HS-5 (cell line): ENCODE measurements at regions not wholly inside any gene's neighbourhood (a gene's known extent, or its start where the extent isn't known, plus 50 kb on each side); places are given as distances from the start of the nearest gene placed in this dataset.
"Not testable (repeated sequence)": the region's sequence is repeated elsewhere in the genome, so short reads cannot be mapped to it uniquely, and the experiment has no call there.

Source experiments
- DNase-seq: peaks from one replicate; pipeline ENCODE4 v3.0.0-alpha.2; 2012; ENCODE audit warnings: low read depth

DNA sequence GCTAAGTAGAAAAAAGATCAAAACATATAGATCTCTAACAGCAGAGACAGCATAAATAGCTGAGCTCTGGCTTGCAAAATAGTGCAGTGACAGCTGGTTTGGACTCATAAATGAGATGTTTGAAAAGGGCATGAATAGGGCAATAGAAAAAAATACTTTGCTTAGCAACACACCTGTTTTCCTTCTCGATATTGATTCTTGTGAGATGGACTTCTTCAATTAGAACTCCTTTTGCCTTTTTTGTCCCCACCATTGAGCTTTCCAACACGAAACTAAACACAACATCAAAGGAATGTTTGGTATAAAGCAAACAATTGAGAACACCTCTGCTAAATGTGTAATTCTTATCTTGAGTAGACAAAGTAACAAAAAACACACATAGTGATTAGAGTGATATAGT is 726.3 kb downstream of the RAPGEF2 start:
- no peak for DNase-seq

DNA sequence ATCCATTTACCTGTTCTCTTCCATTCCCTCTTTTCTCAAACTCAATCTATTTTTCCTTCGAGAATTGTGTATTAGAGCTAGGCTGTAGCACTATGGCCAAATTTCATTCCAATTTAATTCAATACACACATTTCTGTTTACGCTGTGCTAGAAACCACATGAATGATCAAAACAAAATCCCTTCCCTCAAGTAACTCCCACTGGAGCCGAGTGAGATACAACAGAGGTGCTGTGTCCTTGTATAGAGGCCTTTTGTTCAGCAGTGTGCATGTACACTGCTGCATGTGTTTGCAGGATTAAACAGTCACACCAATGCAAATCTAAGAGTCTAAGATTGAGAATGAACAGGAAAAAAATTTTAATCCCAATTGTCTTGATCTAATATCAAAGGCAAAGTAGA is 734.2 kb downstream of the RAPGEF2 start:
- DNase-seq = no peak

GRCh38 chr4:159855731-159856130 is 752.9 kb downstream of the RAPGEF2 start:
- DNase-seq = no peak

DNA sequence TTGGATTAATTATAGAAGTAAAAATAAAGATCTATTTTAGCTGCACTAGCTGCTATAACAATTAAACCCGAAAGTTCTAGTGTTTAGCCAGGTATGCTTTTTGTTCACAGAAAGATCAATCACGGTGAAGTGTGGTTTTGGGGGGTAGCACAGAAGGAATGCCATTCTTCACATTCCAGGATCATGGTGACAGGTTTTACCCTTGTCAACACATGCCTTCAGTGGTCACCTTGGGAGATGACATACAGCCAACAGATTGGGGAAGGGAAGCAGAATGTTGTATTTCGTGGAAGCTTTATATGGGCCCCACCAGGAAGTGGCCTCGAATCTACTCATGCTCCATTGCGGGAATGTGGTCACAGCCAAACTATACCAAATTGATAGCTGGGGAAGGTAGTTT is 753.6 kb downstream of the RAPGEF2 start:
- DNase-seq = no peak

GRCh38 chr4:159859656-159860148 is 756.8 kb downstream of the RAPGEF2 start:
- DNase-seq = no peak

DNA sequence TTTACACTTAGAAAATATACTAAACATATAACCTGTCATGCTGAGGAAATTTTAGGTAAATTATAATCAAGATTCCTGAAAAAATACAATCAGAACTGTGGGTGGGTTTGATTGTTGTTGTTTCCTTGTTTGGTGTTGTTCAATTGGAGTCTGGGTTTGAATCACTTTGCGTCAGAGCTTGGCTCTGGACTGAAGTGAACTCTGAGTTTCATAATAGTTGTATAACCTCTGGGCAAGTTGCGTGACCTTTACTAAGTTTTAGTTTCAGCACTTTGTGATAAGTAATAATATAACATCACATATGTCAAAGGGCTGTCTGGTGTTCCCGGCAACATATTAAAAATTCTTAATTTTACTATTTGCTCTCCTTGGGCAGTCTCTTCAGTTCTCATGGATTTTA is 758.1 kb downstream of the RAPGEF2 start:
- no peak for DNase-seq

DNA sequence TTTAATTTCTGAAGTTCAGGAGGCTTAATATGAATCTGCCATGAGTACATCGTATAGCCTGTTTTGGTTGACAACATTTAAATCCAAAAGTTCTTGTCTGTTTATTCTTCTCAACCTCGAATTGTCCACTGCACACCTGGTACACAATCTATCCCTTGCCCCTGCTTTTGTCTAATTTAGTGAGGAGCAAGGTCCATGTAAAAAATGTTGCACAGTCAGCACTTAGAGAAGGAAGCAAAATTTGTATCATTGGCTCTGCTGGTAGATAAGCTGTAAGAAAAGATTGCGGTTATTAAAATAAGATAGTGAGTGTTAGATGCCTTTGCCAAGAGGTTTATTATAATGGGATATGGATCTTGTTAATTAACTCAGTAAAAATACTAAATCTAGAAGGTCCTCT is 761.5 kb downstream of the RAPGEF2 start:
- no peak for DNase-seq

GRCh38 chr4:159867673-159868072 is 764.8 kb downstream of the RAPGEF2 start:
- DNase-seq = no peak

DNA sequence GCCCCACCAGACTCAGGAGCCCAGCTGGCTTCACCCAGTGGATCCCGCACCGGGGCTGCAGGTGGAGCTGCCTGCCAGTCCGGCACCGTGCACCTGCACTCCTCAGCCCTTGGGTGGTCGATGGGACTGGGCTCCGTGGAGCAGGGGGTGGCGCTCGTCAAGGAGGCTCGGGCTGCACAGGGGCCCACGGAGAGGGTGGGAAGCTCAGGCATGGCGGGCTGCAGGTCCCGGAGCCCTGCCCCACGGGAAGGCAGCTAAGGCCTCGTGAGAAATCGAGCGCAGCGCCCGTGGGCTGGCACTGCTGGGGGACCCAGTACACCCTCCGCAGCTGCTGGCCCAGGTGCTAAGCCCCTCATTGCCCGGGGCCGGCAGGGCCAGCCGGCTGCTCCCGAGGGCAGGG is 766.1 kb downstream of the RAPGEF2 start:
- not testable (repeated sequence) for DNase-seq

GRCh38 chr4:159871141-159871540 is 768.3 kb downstream of the RAPGEF2 start:
- DNase-seq = peak; percentile 15

GRCh38 chr4:159881158-159881557 is 778.3 kb downstream of the RAPGEF2 start:
- no peak for DNase-seq

- no peak for DNase-seq
Observed at GRCh38 chr4:159884989-159885388, 782.1 kb downstream of the RAPGEF2 start.

DNA sequence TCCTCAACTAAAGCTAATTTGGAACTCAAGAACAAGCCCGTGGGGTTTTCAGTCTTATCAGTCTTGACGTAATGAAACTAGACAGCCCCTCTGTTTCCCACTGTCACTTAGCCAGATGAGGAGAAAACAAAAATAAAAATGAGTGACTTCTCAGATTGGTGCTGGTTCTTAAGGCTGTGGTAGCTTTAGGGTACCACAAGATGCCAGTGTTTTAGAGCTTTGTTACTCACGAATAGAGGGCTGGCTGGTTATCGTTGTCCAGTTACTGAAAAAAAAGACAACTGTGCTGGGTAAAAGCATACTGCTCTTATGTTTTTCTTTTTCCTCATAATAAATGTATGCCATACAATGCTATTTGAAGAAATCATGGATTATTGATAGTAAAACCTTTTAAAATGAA is 796.7 kb downstream of the RAPGEF2 start:
- DNase-seq = no peak

GRCh38 chr4:159900562-159900961 is 797.7 kb downstream of the RAPGEF2 start:
- no peak for DNase-seq

DNA sequence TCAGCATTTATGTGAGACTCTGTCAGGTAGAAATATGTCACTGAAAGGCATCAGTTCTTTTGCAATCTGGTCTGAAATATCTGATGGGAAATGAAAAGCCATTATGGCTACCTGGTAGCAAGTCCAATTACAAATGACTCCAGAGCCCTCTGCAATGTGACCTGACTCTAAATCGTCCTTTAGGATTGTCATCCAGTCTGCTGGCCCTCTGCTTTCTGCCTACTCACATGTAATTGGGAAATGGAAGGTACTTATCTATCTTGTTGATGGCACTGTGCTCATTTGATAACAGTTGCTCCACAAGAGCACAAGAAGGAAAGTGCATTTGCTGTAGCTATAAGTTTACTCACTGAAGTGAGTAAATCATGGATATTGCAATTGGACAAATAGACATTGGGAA is 799.8 kb downstream of the RAPGEF2 start:
- DNase-seq = no peak

GRCh38 chr4:159904906-159905305 is 802.0 kb downstream of the RAPGEF2 start:
- DNase-seq = no peak

GRCh38 chr4:159906051-159906450 is 803.2 kb downstream of the RAPGEF2 start:
- no peak for DNase-seq

GRCh38 chr4:159906517-159906916 is 803.6 kb downstream of the RAPGEF2 start:
- DNase-seq = no peak

DNA sequence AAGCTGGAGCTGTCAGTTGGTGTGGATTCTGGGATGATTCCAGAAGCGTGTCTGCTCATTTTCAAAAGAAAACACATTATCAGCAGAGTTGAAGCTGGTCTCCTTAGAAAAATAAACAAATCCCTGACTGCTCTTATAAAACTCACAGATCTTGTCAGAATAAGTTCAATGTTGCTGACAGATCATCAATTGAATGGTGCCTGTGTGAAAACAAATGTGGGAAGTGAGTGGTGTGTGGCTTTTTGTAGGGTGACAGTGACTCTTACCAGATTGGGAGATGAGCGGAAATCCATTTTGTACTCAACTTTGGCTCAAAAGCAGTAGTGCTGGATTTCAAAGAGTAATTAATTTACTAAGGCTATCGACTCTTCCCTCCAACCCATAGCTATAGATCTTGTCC is 807.8 kb downstream of the RAPGEF2 start:
- DNase-seq = no peak

DNA sequence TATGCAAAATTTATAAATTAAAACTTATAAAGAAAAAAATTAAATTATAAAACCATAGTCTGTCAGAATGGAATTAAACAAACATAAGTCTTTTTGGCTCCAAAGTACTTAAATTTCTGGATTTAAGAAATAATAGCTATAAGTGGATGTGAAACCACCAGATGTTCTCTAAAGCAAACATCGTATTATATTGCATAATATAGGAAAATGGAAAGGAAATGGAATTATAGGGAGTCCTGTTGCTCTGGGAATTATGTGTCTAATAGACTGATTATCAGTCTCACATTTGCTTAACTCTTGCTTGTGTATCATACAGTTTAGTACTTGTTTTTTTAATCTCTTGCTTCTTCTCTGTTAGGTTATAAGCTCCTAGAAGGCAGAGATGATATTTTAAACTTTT is 819.2 kb downstream of the RAPGEF2 start:
- no peak for DNase-seq

GRCh38 chr4:159925770-159926169 is 822.9 kb downstream of the RAPGEF2 start:
- no peak for DNase-seq

DNA sequence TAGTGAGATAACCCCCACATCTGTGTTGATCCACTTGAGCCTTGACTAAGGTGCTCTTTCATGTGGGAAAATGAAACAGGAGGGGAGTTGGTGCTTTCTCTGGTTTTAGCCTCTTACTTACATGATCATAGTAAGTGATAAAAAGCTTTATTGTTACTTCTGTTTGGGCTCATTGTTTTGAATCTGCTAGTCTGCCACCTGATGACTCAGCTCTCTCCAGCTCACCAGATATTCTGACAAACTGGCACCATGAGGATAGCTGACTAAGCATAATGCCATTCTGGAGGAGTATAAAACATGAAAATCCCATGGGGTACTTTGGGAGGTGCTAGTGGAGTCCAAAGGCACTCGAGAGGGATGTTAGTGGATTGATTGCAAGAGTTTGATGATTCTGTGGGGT is 824.0 kb downstream of the RAPGEF2 start:
- DNase-seq = peak; percentile 11

GRCh38 chr4:159927781-159928180 is 824.9 kb downstream of the RAPGEF2 start:
- DNase-seq = no peak

- DNase-seq = not testable (repeated sequence)
Observed at GRCh38 chr4:159934602-159935001, 831.7 kb downstream of the RAPGEF2 start.

DNA sequence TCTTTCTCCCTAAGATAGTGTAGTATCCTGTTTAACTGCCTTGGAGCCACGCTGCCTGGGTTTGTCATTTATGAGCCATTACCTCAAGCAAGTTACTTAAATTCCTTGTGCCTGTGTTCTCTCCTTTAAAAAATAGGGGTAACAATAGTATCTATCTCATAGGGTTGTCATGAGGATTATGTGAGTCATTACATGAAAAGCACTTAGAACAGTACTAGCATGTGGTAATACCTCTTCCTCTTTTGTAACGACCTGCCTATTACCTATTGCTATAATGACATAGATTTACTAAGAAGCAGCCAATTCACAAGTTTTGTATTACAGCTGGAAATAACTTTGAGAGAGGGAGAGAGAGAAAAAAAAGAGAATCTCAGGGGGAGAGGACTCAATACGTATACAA is 834.7 kb downstream of the RAPGEF2 start:
- DNase-seq = peak; percentile 24
